ENCODE measurements at regions not wholly inside any gene's neighbourhood (a gene's known extent, or its start where the extent isn't known, plus 50 kb on each side); places are given as distances from the start of the nearest gene placed in this dataset.
"Not testable (repeated sequence)": the region's sequence is repeated elsewhere in the genome, so short reads cannot be mapped to it uniquely, and the experiment has no call there.

GRCh38 chr11:59008947-59009346 is 69.7 kb downstream of the GLYATL1 start:
- no peak for DNase-seq (ENCODE audit: low spot score)

- peak; percentile 44 for DNase-seq (ENCODE audit: low spot score)
Measured at GRCh38 chr11:59009661-59010060, 70.4 kb downstream of the GLYATL1 start.

GRCh38 chr11:59010708-59011107 is 71.4 kb downstream of the GLYATL1 start:
- DNase-seq (ENCODE audit: low spot score): no peak

- DNase-seq (ENCODE audit: low spot score): no peak
Measured at GRCh38 chr11:59011655-59012397, 72.5 kb downstream of the GLYATL1 start.

- DNase-seq (ENCODE audit: low spot score): no peak
Measured at GRCh38 chr11:59012398-59013265, 73.3 kb downstream of the GLYATL1 start.

GRCh38 chr11:59025097-59025496 is 61.0 kb upstream of the GLYATL1B start:
- no peak for DNase-seq (ENCODE audit: low spot score)

- no peak for DNase-seq (ENCODE audit: low spot score)
Measured at GRCh38 chr11:59028105-59028504, 58.0 kb upstream of the GLYATL1B start.

- no peak for DNase-seq (ENCODE audit: low spot score)
Measured at GRCh38 chr11:59029366-59029889, 56.7 kb upstream of the GLYATL1B start.

- DNase-seq (ENCODE audit: low spot score): no peak
Measured at GRCh38 chr11:59030037-59030436, 56.1 kb upstream of the GLYATL1B start.

GRCh38 chr11:59031746-59032145 is 54.4 kb upstream of the GLYATL1B start:
- DNase-seq (ENCODE audit: low spot score): not testable (repeated sequence)

Measured in NAMALWA (cell line).